GM12878 (cell line): ENCODE measurements at regions not wholly inside any gene's neighbourhood (a gene's known extent, or its start where the extent isn't known, plus 50 kb on each side); places are given as distances from the start of the nearest gene placed in this dataset.

Experiments
- ATAC-seq: fragments of 200-7000 bp; cut with Tn5 transposase; 3 replicates; pipeline ENCODE4 v1.9.1; 2020; ENCODE audit warnings: mild to moderate bottlenecking, moderate library complexity
- BruUV-seq: library from RNA; stranded (reverse); fragments of 400-500 nt; replicated peaks from 2 replicates; lab custom pipeline; 2021; lab: Mats Ljungman, UMichigan
- CTCF ChIA-PET: fragments of 300-600 bp; sonication (Branson Sonifier 250); formaldehyde crosslinking; extraction: SDS; loops from one replicate; lab custom pipeline; 2021; ENCODE audit warnings: inconsistent platforms; lab: Yijun Ruan, JAX
- POLR2A ChIA-PET: fragments of 350-600 bp; formaldehyde crosslinking; extraction: SDS; loops from one replicate; lab custom pipeline; 2021; ENCODE audit warnings: inconsistent platforms; lab: Charles Lee
- RAD21 ChIA-PET: fragments of 300-600 bp; sonication (Branson Sonifier 250); formaldehyde crosslinking; loops from one replicate; lab custom pipeline; 2023; ENCODE audit warnings: antibody characterized with exemption; ENCODE audit not compliant: unreplicated experiment; lab: Charles Lee
- SMC1A ChIA-PET: fragments of 300-600 bp; sonication (Branson Sonifier 250); formaldehyde crosslinking; loops from one replicate; lab custom pipeline; 2023; ENCODE audit not compliant: unreplicated experiment, uncharacterized antibody; lab: Charles Lee
- DNase-seq: peaks from one replicate; pipeline ENCODE4 v3.0.0-alpha.2; 2011; ENCODE audit warnings: low read depth, low spot score
- FAIRE-seq: peaks from 3 replicates; lab custom pipeline; 2011; peaks lifted over from hg19 to GRCh38; lab: Jason Lieb, UNC
- H2AFZ ChIP-seq: 2 replicates; pipeline ENCODE4 v1.6.0; 2011; ENCODE audit warnings: low read depth, low read length, control low read depth; ENCODE audit not compliant: control insufficient read depth
- H3K27ac ChIP-seq: 2 replicates; pipeline ENCODE4 v1.5.1; 2011; ENCODE audit warnings: control low read depth; ENCODE audit not compliant: control insufficient read depth, insufficient read depth
- H3K27me3 ChIP-seq, 2 experiments: replicated peaks in 1 of 2; 2 replicates each; pipeline versions ENCODE4 v1.6.0 to v1.6.1; 2011; ENCODE audit warnings: low read length in 1 of 2; ENCODE audit not compliant: control insufficient read depth in 2 of 2, insufficient read depth in 2 of 2
- H3K36me3 ChIP-seq, 2 experiments: 2 replicates each; pipeline ENCODE4 v1.5.1; 2011; ENCODE audit warnings: low read length in 1 of 2; ENCODE audit not compliant: control insufficient read depth in 2 of 2, insufficient read depth in 2 of 2
- H3K4me1 ChIP-seq: 2 replicates; pipeline ENCODE4 v1.6.1; 2011; ENCODE audit warnings: mild to moderate bottlenecking, low read length, moderate library complexity, mixed read lengths; ENCODE audit not compliant: control insufficient read depth, insufficient read depth
- H3K4me2 ChIP-seq: 2 replicates; pipeline ENCODE4 v1.6.0; 2011; ENCODE audit warnings: control low read depth; ENCODE audit not compliant: control insufficient read depth, insufficient read depth
- H3K4me3 ChIP-seq: fragments of 200-600 bp; sonication (generic); 2 replicates; pipeline ENCODE4 v1.5.1; 2016
- H3K79me2 ChIP-seq: 2 replicates; pipeline ENCODE4 v1.6.0; 2011; ENCODE audit warnings: low read length; ENCODE audit not compliant: control insufficient read depth, insufficient read depth
- H3K9ac ChIP-seq: 2 replicates; pipeline ENCODE4 v1.8.0; 2011; ENCODE audit warnings: low read length, control low read depth, mixed read lengths; ENCODE audit not compliant: control insufficient read depth, insufficient read depth
- H3K9me3 ChIP-seq: replicated peaks from 3 replicates; pipeline ENCODE4 v1.5.1; 2011; ENCODE audit warnings: mild to moderate bottlenecking, low read length; ENCODE audit not compliant: control insufficient read depth, insufficient read depth
- H4K20me1 ChIP-seq: 2 replicates; pipeline ENCODE4 v1.6.0; 2011; ENCODE audit not compliant: control insufficient read depth, insufficient read depth
- SMARCA5 ChIP-seq: fragments of 450-650 bp; IDR thresholded peaks from 2 replicates; pipeline ENCODE4 v1.6.1; 2017; ENCODE audit warnings: mild to moderate bottlenecking
- SMC3 ChIP-seq: IDR thresholded peaks from 2 replicates; pipeline ENCODE4 v1.6.1; 2011; ENCODE audit warnings: low read length, improper control_type of control experiment, borderline replicate concordance
- WRNIP1 ChIP-seq: IDR thresholded peaks from 2 replicates; pipeline ENCODE4 v1.6.1; 2011; ENCODE audit warnings: low read depth, low read length, improper control_type of control experiment, borderline replicate concordance
- ZNF207 ChIP-seq: fragments of 450-650 bp; IDR thresholded peaks from 2 replicates; pipeline ENCODE4 v1.6.1; 2014; ENCODE audit warnings: antibody characterized with exemption, mild to moderate bottlenecking, borderline replicate concordance
- WGBS: methylation state at CpG from one replicate; pipeline ENCODE4 v1.1.6; 2016; ENCODE audit warnings: low lambda C conversion rate; ENCODE audit not compliant: insufficient replicate concordance, insufficient coverage; ENCODE audit errors: missing lambda C conversion rate; 5-methylcytosine and 5-hydroxymethylcytosine counted together
- in situ Hi-C: fragments of 300-500 bp; cut with MboI; formaldehyde crosslinking; loops from 9 replicates; pipeline ENCODE4 v1.14.3; 2018; ENCODE audit warnings: mixed read lengths
- intact Hi-C: fragments of 100-400 bp; cut with micrococcal nuclease; formaldehyde crosslinking; loops from one replicate; pipeline ENCODE4 v1.14.2; 2022; ENCODE audit not compliant: unreplicated experiment

GRCh38 chr1:238468068-238468467 lies 577.3 kb upstream of the ZP4 start:
- SMC1A ChIA-PET: interaction anchor here (0.6 kb wide), 1 partner anchor 144 kb away, joined by 3 read pairs; no protein-coding TSS in a partner anchor
- Histone ChIP-seq H3K36me3 (no peaks in the 10 kb centered on the region), H4K20me1 (no peaks in the 10 kb centered on the region), H3K9ac (no peak overlapping the region), H2AFZ (no peak overlapping the region)
- WGBS: 18% methylated on average over 6 of the region's 6 CpGs
- intact Hi-C loops: no loop called here
- no peak for TF ChIP-seq SMC3
- TF ChIP-seq, all 136 proteins: peak for 0
- ChIA-PET CTCF (interaction anchor here (1.0 kb wide), 1 partner anchor 213 kb away, joined by 3 read pairs; no protein-coding TSS in a partner anchor), POLR2A (no interaction called here), RAD21 (no interaction called here)
- Histone ChIP-seq H3K27ac (no peak overlapping the region), H3K27me3 (no peaks in the 10 kb centered on the region), H3K4me1 (no peaks in the 10 kb centered on the region), H3K4me2 (no peak overlapping the region), H3K79me2 (no peaks in the 10 kb centered on the region), H3K9me3 (no peaks in the 10 kb centered on the region), H3K4me3 (no peak overlapping the region)
- BruUV-seq: no TSS peak
- ATAC-seq (no peak), FAIRE-seq (no peak), DNase-seq (no peak)
- in situ Hi-C loops: no loop called here

DNA sequence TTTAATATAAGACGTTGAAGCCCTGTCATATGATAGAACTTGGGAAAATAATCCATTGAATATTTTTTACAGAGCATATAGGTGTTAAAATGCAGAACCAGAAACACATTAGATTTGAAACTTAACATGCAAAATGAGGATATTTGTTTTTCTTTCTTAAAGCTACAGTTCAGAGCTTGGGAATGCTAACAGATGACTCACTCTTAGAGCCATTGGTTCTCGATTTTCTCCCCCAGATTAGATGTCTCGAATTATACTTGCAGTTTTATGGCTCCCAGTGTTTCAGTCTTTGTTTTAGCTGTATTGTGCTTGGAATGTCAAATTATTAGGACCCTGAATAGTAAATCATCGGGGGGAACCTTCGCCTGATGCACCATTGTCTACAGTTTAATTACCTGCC lies 575.7 kb upstream of the ZP4 start:
- no peak for ATAC-seq
- Histone ChIP-seq H3K4me2 (no peak overlapping the region), H3K9me3 (no peaks in the 10 kb centered on the region), H3K27me3 (no peaks in the 10 kb centered on the region), H3K79me2 (no peaks in the 10 kb centered on the region), H3K27ac (no peak overlapping the region), H3K4me1 (no peaks in the 10 kb centered on the region), H3K9ac (no peak overlapping the region), H2AFZ (no peak overlapping the region), H3K36me3 (no peaks in the 10 kb centered on the region), H3K4me3 (no peak overlapping the region), H4K20me1 (no peaks in the 10 kb centered on the region)
- SMC1A ChIA-PET: no interaction called here
- in situ Hi-C loops (no loop called here), intact Hi-C loops (no loop called here)
- CTCF ChIA-PET: interaction anchor here (0.6 kb wide), 2 partner anchors 225 to 479 kb away, joined by 3 read pairs; no protein-coding TSS in a partner anchor
- no peak for DNase-seq
- FAIRE-seq: no peak
- 18% methylated on average over 5 of the region's 5 CpGs for WGBS
- RAD21 ChIA-PET: no interaction called here
- BruUV-seq: no TSS peak
- POLR2A ChIA-PET: no interaction called here
- no peak for TF ChIP-seq SMARCA5
- no peak for TF ChIP-seq WRNIP1
- TF ChIP-seq ZNF207: no peak
